ENCODE measurements at regions not wholly inside any gene's neighbourhood (a gene's known extent, or its start where the extent isn't known, plus 50 kb on each side); places are given as distances from the start of the nearest gene placed in this dataset.

GRCh38 chr11:104820431-104820830 is 77.8 kb downstream of the CASP12 start:
- H3K27me3 ChIP-seq (ENCODE audit: control insufficient read depth in 1 of 2, insufficient read depth in 1 of 2, low read length in 2 of 2): no peaks in the 10 kb centered on the region
- no peak for DNase-seq
- H2BK120ac ChIP-seq (ENCODE audit: low read depth, low read length): no peak overlapping the region
- H2BK12ac ChIP-seq (ENCODE audit: low read length in 2 of 2): no peak overlapping the region
- no peak overlapping the region for H3K23ac ChIP-seq (ENCODE audit: low read length in 2 of 2)
- H4K91ac ChIP-seq (ENCODE audit: low read length): no peak overlapping the region
- no peaks in the 10 kb centered on the region for H3K79me1 ChIP-seq (replicated peaks; ENCODE audit: low read length, poor library complexity, severe bottlenecking)
- WGBS: 92% methylated on average over 2 of the region's 2 CpGs
- H2AK5ac ChIP-seq (ENCODE audit: low read length, severe bottlenecking): no peak overlapping the region
- H3K18ac ChIP-seq (ENCODE audit: low read depth in 1 of 2, low read length in 2 of 2): no peak overlapping the region
- H3K36me3 ChIP-seq (ENCODE audit: control insufficient read depth in 1 of 2, insufficient read depth in 2 of 2, low read depth in 1 of 2, low read length in 2 of 2): no peaks in the 10 kb centered on the region
- no peak overlapping the region for H3K9ac ChIP-seq (ENCODE audit: low read length)
- no peak overlapping the region for H3K14ac ChIP-seq (ENCODE audit: low read length in 2 of 2)
- H2AFZ ChIP-seq (ENCODE audit: low read depth, low read length): no peak overlapping the region
- no peak overlapping the region for H3K4me2 ChIP-seq (ENCODE audit: low read length, poor library complexity, severe bottlenecking)
- H4K8ac ChIP-seq (ENCODE audit: low read length): no peak overlapping the region
- no peaks in the 10 kb centered on the region for H3K9me3 ChIP-seq (ENCODE audit: control insufficient read depth, low read length)
- H3K27ac ChIP-seq (ENCODE audit: low read length, poor library complexity, severe bottlenecking): no peak overlapping the region
- H2BK15ac ChIP-seq (ENCODE audit: low read depth, poor library complexity, severe bottlenecking): no peak overlapping the region
- H3K4ac ChIP-seq (ENCODE audit: low read depth in 1 of 2, low read length in 2 of 2): no peak overlapping the region
- no peak overlapping the region for H2BK5ac ChIP-seq (ENCODE audit: low read depth, low read length, poor library complexity, severe bottlenecking)
- no peak overlapping the region for H3K4me3 ChIP-seq (ENCODE audit: insufficient read depth in 1 of 2, low read depth in 1 of 2, low read length in 2 of 2)
- H3K4me1 ChIP-seq (ENCODE audit: control insufficient read depth, insufficient read depth, low read depth, low read length): no peaks in the 10 kb centered on the region

DNA sequence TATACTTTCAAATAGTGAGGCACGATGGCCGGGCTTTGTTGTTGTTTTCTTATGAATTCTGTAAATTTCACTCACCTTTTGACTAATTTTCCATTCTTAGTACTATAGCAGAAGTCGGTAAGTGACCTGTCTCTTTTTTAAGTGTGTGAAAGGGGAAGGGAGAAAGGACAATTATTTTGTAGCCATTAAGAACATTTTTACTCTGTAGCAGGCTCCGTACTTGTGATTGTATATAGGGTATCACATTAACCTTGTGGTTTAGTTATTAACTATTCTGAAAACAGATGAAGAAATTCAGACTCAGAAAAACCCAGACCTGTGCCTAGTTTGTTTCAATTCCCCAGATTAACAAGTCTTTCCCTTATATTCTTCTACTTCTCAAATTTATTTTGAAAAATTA is 78.7 kb downstream of the CASP12 start:
- no peak overlapping the region for H3K18ac ChIP-seq (ENCODE audit: low read depth in 1 of 2, low read length in 2 of 2)
- no peaks in the 10 kb centered on the region for H3K79me1 ChIP-seq (replicated peaks; ENCODE audit: low read length, poor library complexity, severe bottlenecking)
- no peak overlapping the region for H2BK12ac ChIP-seq (ENCODE audit: low read length in 2 of 2)
- no peak overlapping the region for H3K9ac ChIP-seq (ENCODE audit: low read length)
- H3K4ac ChIP-seq (ENCODE audit: low read depth in 1 of 2, low read length in 2 of 2): no peak overlapping the region
- H2AFZ ChIP-seq (ENCODE audit: low read depth, low read length): no peak overlapping the region
- H3K4me3 ChIP-seq (ENCODE audit: insufficient read depth in 1 of 2, low read depth in 1 of 2, low read length in 2 of 2): no peak overlapping the region
- H3K14ac ChIP-seq (ENCODE audit: low read length in 2 of 2): no peak overlapping the region
- no CpG with 5 or more reads among the region's 4 CpGs for WGBS
- H3K36me3 ChIP-seq (ENCODE audit: control insufficient read depth in 1 of 2, insufficient read depth in 2 of 2, low read depth in 1 of 2, low read length in 2 of 2): no peaks in the 10 kb centered on the region
- no peak overlapping the region for H2BK15ac ChIP-seq (ENCODE audit: low read depth, poor library complexity, severe bottlenecking)
- H2AK5ac ChIP-seq (ENCODE audit: low read length, severe bottlenecking): no peak overlapping the region
- H2BK120ac ChIP-seq (ENCODE audit: low read depth, low read length): no peak overlapping the region
- DNase-seq: no peak
- H4K8ac ChIP-seq (ENCODE audit: low read length): no peak overlapping the region
- no peak overlapping the region for H3K23ac ChIP-seq (ENCODE audit: low read length in 2 of 2)
- no peak overlapping the region for H2BK5ac ChIP-seq (ENCODE audit: low read depth, low read length, poor library complexity, severe bottlenecking)
- H3K4me1 ChIP-seq (ENCODE audit: control insufficient read depth, insufficient read depth, low read depth, low read length): no peaks in the 10 kb centered on the region
- no peak overlapping the region for H3K4me2 ChIP-seq (ENCODE audit: low read length, poor library complexity, severe bottlenecking)
- no peaks in the 10 kb centered on the region for H3K27me3 ChIP-seq (ENCODE audit: control insufficient read depth in 1 of 2, insufficient read depth in 1 of 2, low read length in 2 of 2)
- H4K91ac ChIP-seq (ENCODE audit: low read length): no peak overlapping the region
- no peak overlapping the region for H3K27ac ChIP-seq (ENCODE audit: low read length, poor library complexity, severe bottlenecking)
- no peaks in the 10 kb centered on the region for H3K9me3 ChIP-seq (ENCODE audit: control insufficient read depth, low read length)

- Histone ChIP-seq H3K4me3 (ENCODE audit: insufficient read depth in 1 of 2, low read depth in 1 of 2, low read length in 2 of 2) (no peak overlapping the region), H3K9ac (ENCODE audit: low read length) (no peak overlapping the region), H4K8ac (ENCODE audit: low read length) (no peak overlapping the region), H3K4ac (ENCODE audit: low read depth in 1 of 2, low read length in 2 of 2) (no peak overlapping the region), H3K36me3 (ENCODE audit: control insufficient read depth in 1 of 2, insufficient read depth in 2 of 2, low read depth in 1 of 2, low read length in 2 of 2) (no peaks in the 10 kb centered on the region), H2AK5ac (ENCODE audit: low read length, severe bottlenecking) (no peak overlapping the region), H2BK15ac (ENCODE audit: low read depth, poor library complexity, severe bottlenecking) (no peak overlapping the region), H2BK5ac (ENCODE audit: low read depth, low read length, poor library complexity, severe bottlenecking) (no peak overlapping the region), H3K27ac (ENCODE audit: low read length, poor library complexity, severe bottlenecking) (no peak overlapping the region), H3K27me3 (ENCODE audit: control insufficient read depth in 1 of 2, insufficient read depth in 1 of 2, low read length in 2 of 2) (no peaks in the 10 kb centered on the region), H2BK120ac (ENCODE audit: low read depth, low read length) (no peak overlapping the region), H3K4me2 (ENCODE audit: low read length, poor library complexity, severe bottlenecking) (no peak overlapping the region), H3K9me3 (ENCODE audit: control insufficient read depth, low read length) (no peaks in the 10 kb centered on the region), H3K18ac (ENCODE audit: low read depth in 1 of 2, low read length in 2 of 2) (no peak overlapping the region), H2BK12ac (ENCODE audit: low read length in 2 of 2) (no peak overlapping the region), H3K4me1 (ENCODE audit: control insufficient read depth, insufficient read depth, low read depth, low read length) (no peaks in the 10 kb centered on the region), H3K14ac (ENCODE audit: low read length in 2 of 2) (no peak overlapping the region), H3K23ac (ENCODE audit: low read length in 2 of 2) (no peak overlapping the region), H2AFZ (ENCODE audit: low read depth, low read length) (no peak overlapping the region), H4K91ac (ENCODE audit: low read length) (no peak overlapping the region), H3K79me1 (replicated peaks; ENCODE audit: low read length, poor library complexity, severe bottlenecking) (no peaks in the 10 kb centered on the region)
- DNase-seq: no peak
Observed at GRCh38 chr11:104819107-104819506, 79.2 kb downstream of the CASP12 start.

DNA sequence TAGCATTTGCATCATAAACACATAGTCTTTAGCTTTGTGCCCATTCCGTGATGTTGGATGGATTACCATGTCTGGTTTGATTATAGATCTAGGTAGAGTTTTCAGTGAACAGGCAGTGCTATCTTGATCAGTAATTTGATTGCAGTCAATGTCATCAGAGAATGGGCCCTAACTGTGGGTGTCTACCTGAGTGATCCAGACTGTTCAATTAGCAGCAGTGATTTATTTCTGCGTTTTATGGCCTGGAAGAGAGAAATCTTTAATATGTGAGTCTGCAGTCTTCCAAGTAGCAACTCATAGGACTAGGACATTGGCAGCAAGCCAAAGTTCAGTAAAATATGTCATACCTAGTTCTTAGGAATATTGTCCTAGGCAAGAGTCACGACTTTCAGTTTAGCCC is 80.3 kb downstream of the CASP12 start:
- WGBS: 94% methylated on average over 3 of the region's 3 CpGs
- Histone ChIP-seq H3K36me3 (ENCODE audit: control insufficient read depth in 1 of 2, insufficient read depth in 2 of 2, low read depth in 1 of 2, low read length in 2 of 2) (no peaks in the 10 kb centered on the region), H4K8ac (ENCODE audit: low read length) (no peak overlapping the region), H2BK120ac (ENCODE audit: low read depth, low read length) (no peak overlapping the region), H4K91ac (ENCODE audit: low read length) (no peak overlapping the region), H2BK5ac (ENCODE audit: low read depth, low read length, poor library complexity, severe bottlenecking) (no peak overlapping the region), H3K14ac (ENCODE audit: low read length in 2 of 2) (no peak overlapping the region), H3K4me1 (ENCODE audit: control insufficient read depth, insufficient read depth, low read depth, low read length) (no peaks in the 10 kb centered on the region), H3K79me1 (replicated peaks; ENCODE audit: low read length, poor library complexity, severe bottlenecking) (no peaks in the 10 kb centered on the region), H3K9ac (ENCODE audit: low read length) (no peak overlapping the region), H3K27ac (ENCODE audit: low read length, poor library complexity, severe bottlenecking) (no peak overlapping the region), H2AFZ (ENCODE audit: low read depth, low read length) (no peak overlapping the region), H3K9me3 (ENCODE audit: control insufficient read depth, low read length) (no peaks in the 10 kb centered on the region), H3K27me3 (ENCODE audit: control insufficient read depth in 1 of 2, insufficient read depth in 1 of 2, low read length in 2 of 2) (no peaks in the 10 kb centered on the region), H3K18ac (ENCODE audit: low read depth in 1 of 2, low read length in 2 of 2) (no peak overlapping the region), H2BK15ac (ENCODE audit: low read depth, poor library complexity, severe bottlenecking) (no peak overlapping the region), H2AK5ac (ENCODE audit: low read length, severe bottlenecking) (no peak overlapping the region), H3K23ac (ENCODE audit: low read length in 2 of 2) (no peak overlapping the region), H3K4ac (ENCODE audit: low read depth in 1 of 2, low read length in 2 of 2) (no peak overlapping the region), H3K4me3 (ENCODE audit: insufficient read depth in 1 of 2, low read depth in 1 of 2, low read length in 2 of 2) (no peak overlapping the region), H2BK12ac (ENCODE audit: low read length in 2 of 2) (no peak overlapping the region), H3K4me2 (ENCODE audit: low read length, poor library complexity, severe bottlenecking) (no peak overlapping the region)
- DNase-seq: no peak
